Gastrocnemius medialis (tissue), 4 donors: ENCODE measurements at regions not wholly inside any gene's neighbourhood (a gene's known extent, or its start where the extent isn't known, plus 50 kb on each side); places are given as distances from the start of the nearest gene placed in this dataset.

Source experiments
- POLR2A ChIP-seq, 2 donors: fragments of 450-650 bp; IDR thresholded peaks; one replicate each; pipeline ENCODE4 v1.6.1; 2017; ENCODE audit warnings: antibody characterized with exemption in 2 of 2, mild to moderate bottlenecking in 2 of 2, moderate library complexity in 2 of 2
- TF ChIP-seq, protein P1 (sequence below), 5 experiments: fragments of 450-650 bp in 3 of 5; fragments of 200-600 bp in 2 of 5; sonication (generic) in 2 of 5; IDR thresholded peaks in 4 of 5; conservative IDR thresholded peaks in 1 of 5; 1 replicate in 4 of 5; 2 replicates in 1 of 5; pipeline ENCODE4 v1.5.1; 2016 to 2019; ENCODE audit warnings: antibody characterized with exemption in 5 of 5, mild to moderate bottlenecking in 3 of 5, moderate library complexity in 3 of 5

DNA sequence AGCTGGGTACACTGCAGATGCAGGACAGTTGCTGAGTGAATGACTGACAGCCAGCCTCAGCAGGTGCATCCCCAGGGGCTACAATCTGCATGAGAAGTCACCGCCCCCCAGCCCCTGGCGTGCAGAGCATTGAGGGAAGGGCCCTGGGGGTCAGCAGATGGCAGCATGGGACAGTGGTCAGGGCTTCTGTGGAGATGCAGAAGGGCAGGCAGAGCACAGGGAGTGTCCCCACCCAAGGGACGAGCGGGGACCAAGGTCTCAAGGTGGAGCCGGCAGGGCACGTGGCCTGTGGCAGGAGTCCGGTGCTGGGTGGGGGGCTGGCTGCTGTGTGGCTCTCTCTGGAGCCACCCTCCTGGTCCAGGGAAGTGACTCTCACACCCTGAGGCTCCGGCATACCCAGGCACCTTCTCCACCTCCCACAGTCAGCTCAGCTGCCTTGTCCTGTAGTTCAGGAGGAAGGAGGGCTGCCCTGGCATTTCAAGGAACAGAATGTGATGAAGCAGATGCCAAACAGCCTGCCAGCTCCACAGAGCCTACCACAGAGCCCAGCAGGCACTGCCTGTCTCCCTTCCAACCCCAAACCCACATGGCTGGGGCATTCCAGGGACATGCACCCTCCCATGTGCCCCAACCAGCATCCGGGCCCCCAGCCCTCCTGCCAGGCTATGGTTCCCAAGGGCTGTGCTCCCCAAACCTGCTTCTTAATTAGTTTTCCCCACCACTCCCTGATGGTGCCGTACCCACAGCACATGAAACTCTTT is 114.5 kb downstream of the TMEM130 start:
- TF ChIP-seq, protein P1, sequence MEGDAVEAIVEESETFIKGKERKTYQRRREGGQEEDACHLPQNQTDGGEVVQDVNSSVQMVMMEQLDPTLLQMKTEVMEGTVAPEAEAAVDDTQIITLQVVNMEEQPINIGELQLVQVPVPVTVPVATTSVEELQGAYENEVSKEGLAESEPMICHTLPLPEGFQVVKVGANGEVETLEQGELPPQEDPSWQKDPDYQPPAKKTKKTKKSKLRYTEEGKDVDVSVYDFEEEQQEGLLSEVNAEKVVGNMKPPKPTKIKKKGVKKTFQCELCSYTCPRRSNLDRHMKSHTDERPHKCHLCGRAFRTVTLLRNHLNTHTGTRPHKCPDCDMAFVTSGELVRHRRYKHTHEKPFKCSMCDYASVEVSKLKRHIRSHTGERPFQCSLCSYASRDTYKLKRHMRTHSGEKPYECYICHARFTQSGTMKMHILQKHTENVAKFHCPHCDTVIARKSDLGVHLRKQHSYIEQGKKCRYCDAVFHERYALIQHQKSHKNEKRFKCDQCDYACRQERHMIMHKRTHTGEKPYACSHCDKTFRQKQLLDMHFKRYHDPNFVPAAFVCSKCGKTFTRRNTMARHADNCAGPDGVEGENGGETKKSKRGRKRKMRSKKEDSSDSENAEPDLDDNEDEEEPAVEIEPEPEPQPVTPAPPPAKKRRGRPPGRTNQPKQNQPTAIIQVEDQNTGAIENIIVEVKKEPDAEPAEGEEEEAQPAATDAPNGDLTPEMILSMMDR (IDR thresholded peaks at IDR 0.05 in 4 of 5, conservative IDR thresholded peaks at IDR 0.05 in 1 of 5): no peak
- TF ChIP-seq POLR2A (IDR thresholded peaks at IDR 0.05): no peak
